ENCODE measurements at regions not wholly inside any gene's neighbourhood (a gene's known extent, or its start where the extent isn't known, plus 50 kb on each side); places are given as distances from the start of the nearest gene placed in this dataset.

GRCh38 chr2:146161256-146161882 is 1641.5 kb upstream of the ZEB2 start:
- no peak for DNase-seq

DNA sequence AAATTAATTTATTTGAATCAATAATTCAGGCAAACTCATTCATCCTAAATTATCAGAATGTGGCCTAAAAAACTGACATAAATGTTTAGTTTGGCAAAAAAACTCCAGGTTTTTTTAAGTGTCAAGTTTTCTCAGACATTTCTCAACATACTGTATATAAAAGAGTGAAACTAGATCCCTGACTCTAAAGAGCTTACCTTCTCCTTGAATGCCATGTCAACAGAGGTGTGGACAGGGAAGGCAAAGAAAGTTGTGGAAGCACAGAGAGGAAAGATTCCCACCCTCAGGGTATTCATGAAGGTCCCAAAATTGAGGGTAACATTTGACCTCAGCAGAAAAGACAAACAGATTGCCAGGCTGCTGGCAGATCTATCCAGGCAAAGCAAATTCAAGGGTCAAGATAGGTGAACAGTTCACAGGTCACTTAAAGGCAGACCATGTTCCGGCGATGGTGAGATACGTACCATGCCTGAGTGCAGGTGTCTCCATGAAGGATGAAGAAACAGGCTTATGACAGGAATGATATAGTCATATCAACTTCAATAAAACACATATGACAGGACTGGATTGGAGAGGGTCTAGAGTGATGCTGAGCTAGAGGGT is 1638.3 kb upstream of the ZEB2 start:
- no peak for DNase-seq

DNA sequence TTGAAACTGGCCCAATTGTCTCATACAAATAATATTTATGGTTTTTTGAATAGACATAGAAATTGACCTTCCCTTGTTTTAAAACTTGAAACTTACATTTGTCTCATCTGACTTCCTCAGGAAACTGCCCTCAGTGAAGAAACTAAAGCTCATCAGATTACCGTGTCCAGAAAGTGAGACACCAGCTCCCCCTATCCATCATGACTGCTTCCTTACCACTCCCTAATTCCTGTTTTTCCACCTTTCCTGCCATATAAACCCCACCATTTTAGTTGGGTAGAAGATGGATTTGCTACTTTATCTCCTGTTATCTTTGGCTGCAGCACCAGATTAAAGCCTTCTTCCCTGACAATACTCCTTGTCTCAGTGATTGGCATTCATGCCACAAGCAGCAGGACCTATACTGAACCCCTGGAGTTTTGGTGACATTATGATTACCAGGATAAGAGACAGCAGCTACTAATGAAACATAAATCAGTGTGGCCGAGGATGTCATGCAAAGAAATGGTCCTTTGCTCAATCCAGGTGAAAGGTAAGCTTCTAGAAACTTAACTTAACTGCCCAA is 1627.6 kb upstream of the ZEB2 start:
- no peak for DNase-seq

DNA sequence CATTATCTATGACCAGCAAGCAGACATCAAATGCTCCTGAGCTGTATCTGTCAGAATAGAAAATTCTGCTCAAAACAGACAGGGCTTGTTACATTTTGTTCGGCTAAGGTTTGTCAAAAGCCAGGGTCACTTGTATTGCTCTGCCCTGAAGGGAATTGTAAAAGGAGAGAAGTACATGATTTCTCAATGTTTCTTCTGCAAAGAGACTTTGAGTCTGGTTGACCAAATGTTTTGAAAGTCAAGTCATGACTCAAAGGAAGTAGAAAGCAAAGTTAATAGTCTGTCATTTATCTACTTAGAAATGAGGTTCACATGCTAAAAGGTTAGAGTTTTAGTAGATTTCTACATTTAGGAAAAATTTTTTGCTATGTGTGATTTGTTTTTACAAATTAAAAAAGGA is 1624.1 kb upstream of the ZEB2 start:
- DNase-seq: no peak

DNA sequence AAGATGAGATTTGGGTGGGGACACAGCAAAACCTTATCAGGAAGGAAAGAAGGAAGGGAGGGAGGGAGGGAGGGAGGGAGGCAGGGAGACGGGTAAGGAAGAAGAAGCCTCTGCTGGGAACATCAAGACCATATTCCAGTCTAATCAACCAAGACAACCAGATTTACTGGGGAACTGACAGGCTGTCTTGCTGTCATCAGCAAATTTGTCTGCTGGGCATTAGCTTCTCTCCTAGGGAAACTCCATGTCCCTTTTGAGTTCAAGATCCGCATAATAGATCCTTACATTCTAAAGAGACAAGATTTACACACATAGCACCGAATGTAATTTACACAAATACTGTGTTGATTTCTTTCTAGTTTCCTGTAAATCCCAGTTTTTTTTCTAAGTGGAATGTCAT is 1618.9 kb upstream of the ZEB2 start:
- DNase-seq: no peak

DNA sequence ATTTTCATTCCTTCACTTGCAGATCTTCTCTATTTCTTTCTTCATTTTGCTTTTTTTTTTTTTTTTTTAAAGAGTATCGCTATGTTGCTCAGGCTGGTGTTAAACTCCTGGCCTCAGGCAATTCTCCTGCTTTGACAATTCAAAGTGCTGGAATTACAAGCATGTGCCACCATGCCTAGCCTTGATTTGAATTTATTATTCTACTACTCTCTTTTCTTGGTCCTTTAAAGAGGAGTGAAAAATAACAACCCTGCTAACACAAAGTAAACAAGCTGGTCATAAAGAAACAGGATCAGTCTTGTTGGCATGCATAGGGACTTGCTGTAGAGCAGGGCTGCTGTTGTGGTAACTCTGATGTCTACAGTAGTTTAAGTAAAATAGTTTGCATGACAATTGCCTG is 1615.3 kb upstream of the ZEB2 start:
- DNase-seq: no peak

- DNase-seq: no peak
These were observed 1611.9 kb upstream of the ZEB2 start for GRCh38 chr2:146131785-146132184.

DNA sequence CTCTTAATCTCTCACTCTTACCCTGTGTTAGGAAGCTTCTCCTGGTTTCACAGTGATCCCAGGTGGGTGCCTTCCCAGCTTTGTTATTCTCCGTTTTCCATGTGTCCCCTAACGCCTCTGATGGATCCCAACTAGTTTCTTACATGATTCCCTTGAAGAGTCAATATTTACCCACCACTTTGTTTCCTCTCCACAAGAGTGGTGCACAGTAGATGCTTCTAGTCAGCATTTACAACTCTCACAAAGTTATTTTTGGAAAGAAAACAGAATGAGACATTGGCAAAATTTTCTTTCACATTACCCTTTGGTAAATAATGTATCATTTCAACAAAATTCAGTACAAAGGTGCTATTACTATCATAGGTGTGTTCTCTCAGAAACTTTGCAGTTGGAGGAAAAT is 1611.1 kb upstream of the ZEB2 start:
- no peak for DNase-seq

GRCh38 chr2:146130290-146130689 is 1610.4 kb upstream of the ZEB2 start:
- DNase-seq: no peak

DNA sequence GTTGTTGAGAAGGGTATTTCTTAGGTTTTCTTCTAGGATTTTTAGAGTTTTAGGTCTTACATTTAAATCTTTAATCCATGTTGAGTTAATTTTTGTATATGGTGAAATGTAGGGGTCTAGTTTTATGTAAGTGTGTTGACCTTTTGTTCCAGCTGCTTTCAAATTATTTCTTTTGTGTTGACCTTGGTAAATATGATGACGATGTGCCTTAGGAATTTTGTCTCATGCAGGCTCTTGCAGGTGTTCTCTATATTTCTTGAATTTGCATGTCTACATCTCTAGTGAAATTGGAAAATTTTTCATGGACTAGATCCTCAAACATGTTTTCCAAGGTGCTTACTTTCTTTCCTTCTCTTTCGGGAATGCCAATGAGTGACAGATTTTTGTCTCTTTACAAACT is 1609.3 kb upstream of the ZEB2 start:
- no peak for DNase-seq

- DNase-seq: no peak
These were observed 1608.3 kb upstream of the ZEB2 start for GRCh38 chr2:146128216-146128615.

DNA sequence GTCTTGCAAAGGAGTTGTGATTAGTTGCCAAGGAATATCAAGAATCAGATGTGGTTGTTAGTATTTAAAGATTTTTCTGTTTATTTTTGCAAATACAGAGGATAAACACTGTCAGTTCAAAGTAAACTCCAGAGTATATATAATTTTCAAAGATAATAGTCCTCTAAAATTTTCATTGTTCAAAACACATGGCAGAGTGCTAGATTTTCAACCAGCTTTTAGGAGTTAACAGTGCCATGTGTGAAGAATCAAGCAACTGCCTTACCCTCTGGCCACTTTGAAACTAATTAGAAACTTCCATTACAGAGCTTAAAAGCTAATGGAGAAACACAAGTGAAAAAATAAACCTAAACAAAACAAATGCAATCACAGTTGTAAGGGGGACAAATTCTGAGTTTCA is 1605.6 kb upstream of the ZEB2 start:
- DNase-seq: no peak

DNA sequence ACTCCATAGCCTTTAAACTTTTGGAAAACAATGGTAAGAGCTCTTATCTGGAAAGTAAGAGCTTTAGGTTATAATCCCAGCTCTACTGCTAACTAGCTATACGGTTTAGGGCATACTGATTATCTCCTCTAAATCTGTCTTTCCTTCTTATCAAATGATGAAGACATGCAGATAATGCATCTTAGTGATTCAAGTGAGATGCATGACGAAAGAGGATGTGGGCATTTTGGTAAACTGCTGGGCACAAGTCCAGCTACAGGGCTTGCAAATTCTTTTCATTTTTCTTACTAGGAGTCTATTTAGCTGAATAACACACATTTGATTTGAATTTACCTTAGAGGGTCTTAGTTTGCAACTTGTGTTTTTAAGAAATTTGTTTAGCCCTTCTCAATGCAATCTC is 1604.8 kb upstream of the ZEB2 start:
- DNase-seq: no peak

DNA sequence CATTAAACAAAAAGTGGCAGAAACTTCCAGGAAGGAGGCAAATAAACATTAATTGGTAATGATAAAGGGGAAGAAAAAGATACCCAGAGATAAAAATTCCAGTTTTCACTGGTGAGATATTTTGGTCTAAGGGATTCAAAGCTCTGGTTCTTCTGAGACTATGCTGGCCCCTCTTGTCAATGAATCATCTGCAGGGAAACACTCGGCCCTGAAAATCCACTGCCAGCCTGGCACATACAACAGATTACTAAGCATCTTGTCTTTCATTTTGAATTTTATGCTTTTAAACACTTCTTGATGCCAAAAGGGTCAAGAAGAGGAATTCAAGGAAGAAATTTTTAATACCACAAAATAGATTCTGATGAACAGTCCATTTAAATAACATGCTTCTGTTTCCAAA is 1603.8 kb upstream of the ZEB2 start:
- no peak for DNase-seq

DNA sequence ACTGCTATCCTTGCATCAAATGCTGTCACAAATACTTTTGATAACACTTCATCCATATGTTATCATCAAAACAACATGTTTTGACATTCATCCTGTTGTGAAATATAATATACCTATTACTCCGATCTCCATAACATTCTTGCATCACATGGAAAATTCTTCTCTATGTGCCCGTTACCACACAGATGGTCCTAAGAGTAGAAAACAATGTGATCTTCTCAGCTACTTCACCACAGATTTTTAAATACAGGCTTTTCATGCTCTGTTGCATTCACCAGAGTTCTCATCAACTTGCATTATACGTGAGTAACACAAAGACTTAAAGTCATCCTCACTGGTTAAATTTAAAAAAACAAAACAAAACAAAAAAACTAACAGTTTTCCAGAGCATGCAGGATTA is 1603.3 kb upstream of the ZEB2 start:
- DNase-seq: no peak

DNA sequence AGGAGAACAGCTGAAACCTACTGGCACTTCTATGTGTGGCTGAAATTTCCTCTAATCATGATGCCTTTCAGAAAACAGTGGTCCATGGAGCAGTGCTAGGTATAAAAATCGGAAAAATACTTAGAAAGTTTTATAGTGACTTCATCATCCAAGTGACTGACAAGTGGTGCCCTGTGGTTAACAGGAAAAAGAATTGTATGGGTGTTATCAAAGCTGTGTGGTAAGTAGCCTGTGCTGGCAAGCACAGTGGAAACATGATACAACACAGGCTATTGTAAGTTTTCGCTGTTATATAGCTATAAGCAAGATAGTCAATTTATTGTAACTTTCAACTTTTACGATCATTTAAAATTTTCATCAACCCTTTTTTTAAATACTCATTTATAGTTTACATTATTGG is 1599.7 kb upstream of the ZEB2 start:
- no peak for DNase-seq

- DNase-seq: no peak
These were observed 1589.1 kb upstream of the ZEB2 start for GRCh38 chr2:146108993-146109392.

- no peak for DNase-seq
These were observed 1574.3 kb upstream of the ZEB2 start for GRCh38 chr2:146094185-146094584.

DNA sequence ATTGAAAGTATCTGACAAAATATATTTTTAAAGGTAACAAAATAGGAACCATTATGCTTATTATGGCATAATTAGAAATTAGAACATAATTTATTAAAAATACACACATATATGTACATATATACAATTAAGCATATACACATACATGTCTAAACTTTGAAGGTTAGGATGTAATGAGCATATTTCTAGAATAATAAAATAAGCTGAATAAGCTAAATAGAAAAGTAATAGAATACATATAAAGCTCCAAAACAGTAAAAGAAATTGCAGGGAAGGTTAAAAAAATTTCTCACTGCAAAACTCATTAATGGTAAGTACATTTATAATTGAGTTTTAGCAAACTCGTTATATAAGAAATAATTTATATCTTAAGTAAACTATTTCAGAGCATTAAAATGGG is 1561.5 kb upstream of the ZEB2 start:
- no peak for DNase-seq

GRCh38 chr2:146080925-146081324 is 1561.0 kb upstream of the ZEB2 start:
- no peak for DNase-seq

DNA sequence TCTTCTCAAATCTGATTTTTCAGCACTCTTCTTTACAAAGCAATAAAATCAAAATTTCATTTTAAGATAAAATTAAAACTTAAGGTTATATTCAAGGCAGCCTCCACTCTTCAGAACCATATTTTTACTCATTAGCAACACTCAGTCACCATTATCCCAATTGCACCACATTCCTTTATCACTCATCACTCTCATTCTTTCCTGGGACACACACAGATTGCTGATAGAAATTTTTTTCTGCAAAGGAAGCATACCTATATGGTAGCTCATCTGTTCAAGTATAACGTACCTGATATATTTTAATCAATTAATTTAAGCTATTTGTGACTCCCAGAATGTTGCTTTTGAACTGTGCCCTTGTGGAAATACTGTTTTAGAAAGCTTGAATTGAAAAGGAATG is 1559.3 kb upstream of the ZEB2 start:
- no peak for DNase-seq

DNA sequence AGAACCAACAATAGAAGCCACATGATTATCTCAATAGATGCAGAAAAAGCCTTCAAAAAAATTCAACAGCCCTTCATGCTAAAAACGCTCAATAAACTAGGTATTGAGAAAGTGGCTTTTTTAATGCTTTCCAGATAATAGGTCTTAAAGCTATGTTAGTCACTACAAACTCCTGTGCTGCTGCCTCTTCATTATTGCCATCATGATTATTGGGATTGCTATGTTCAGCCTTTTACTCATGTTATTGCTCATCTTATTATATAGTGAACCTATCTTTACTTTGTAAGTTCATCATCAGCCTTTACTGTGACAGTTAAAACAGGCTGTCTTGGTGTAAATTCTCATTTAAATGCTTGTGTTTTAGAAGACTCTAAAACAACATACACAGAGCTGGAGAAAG is 1557.2 kb upstream of the ZEB2 start:
- no peak for DNase-seq

GRCh38 chr2:146068051-146068450 is 1548.1 kb upstream of the ZEB2 start:
- no peak for DNase-seq

- DNase-seq: no peak
These were observed 1528.2 kb upstream of the ZEB2 start for GRCh38 chr2:146048141-146048540.

DNA sequence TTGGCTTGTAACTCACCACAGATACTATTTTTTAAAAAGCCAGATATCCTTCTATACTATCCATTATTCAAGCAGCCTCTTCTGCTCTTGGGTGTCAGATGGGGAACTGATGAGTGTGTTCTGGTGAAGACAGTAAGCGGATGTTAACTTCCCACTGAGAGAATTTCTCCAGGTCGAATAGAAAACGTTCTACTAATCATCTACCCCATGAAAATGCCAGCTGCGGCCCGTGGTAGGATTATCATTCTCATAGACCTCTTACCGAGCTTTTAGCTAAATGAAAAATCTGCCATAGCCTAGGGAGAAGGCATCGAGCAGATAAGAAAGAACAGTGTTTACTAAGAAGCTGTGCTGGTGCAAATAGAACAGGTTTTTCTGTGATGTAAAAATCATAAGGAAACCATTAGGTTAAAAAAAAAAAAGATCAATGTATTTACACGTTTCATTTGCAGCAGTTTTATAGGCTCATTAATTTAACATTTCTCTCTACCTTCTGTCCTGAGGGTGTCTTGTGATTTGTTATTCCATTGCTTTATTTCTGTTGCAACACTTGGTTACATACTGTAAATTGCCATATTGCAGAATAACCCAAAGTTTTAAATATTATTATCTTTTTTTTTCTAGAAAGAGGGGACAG is 1521.5 kb upstream of the ZEB2 start:
- no peak for DNase-seq

Data from CD4-positive, alpha-beta T cell treated with Interleukin-10 for 1 hour (primary cell).